ENCODE measurements at regions not wholly inside any gene's neighbourhood (a gene's known extent, or its start where the extent isn't known, plus 50 kb on each side); places are given as distances from the start of the nearest gene placed in this dataset.
"Not testable (repeated sequence)": the region's sequence is repeated elsewhere in the genome, so short reads cannot be mapped to it uniquely, and the experiment has no call there.

DNA sequence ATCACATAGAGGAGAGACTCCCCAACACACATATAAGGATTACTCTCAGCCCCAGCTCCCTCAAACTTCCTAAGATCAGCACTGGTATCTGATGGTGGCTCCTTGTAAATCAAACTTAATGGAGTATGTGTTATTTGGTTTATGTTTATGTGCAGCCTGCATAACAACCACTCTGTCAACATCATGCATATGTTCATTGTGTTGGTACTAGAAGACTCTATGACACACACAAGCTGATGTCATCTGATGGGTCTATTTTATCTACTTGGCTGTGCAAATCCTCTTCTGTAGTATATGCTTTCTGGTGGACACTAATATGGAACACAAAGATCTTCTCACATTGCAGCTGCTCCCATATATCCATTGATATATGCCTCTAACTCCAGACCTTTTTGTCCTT, 134.0 kb upstream of the FAM174A start:
- H3K9me3 ChIP-seq, result no peaks in the 10 kb centered on the region
- H3K4me3 ChIP-seq, result no peak overlapping the region
- no peaks in the 10 kb centered on the region for H3K27me3 ChIP-seq
- no peak for TF ChIP-seq POLR2AphosphoS5 (IDR thresholded peaks at IDR 0.05)
- TF ChIP-seq POLR2A (IDR thresholded peaks at IDR 0.05), result no peak
- TF ChIP-seq CTCF (IDR thresholded peaks at IDR 0.05), result no peak
- no peak for TF ChIP-seq EP300 (IDR thresholded peaks at IDR 0.05)
- no peaks in the 10 kb centered on the region for H3K36me3 ChIP-seq
- no peaks in the 10 kb centered on the region for H3K4me1 ChIP-seq
- ATAC-seq, result no peak
- H3K27ac ChIP-seq, result no peak overlapping the region

GRCh38 chr5:100398815-100399214, 136.4 kb upstream of the FAM174A start:
- not testable (repeated sequence) for H3K9me3 ChIP-seq, H3K27ac ChIP-seq, H3K36me3 ChIP-seq, H3K4me1 ChIP-seq, ATAC-seq, H3K27me3 ChIP-seq, H3K4me3 ChIP-seq
- WGBS, 2 donors (ENCODE audit: low coverage in 1 of 2), result 16 to 60% methylated on average over 3 of the region's 3 CpGs

DNA sequence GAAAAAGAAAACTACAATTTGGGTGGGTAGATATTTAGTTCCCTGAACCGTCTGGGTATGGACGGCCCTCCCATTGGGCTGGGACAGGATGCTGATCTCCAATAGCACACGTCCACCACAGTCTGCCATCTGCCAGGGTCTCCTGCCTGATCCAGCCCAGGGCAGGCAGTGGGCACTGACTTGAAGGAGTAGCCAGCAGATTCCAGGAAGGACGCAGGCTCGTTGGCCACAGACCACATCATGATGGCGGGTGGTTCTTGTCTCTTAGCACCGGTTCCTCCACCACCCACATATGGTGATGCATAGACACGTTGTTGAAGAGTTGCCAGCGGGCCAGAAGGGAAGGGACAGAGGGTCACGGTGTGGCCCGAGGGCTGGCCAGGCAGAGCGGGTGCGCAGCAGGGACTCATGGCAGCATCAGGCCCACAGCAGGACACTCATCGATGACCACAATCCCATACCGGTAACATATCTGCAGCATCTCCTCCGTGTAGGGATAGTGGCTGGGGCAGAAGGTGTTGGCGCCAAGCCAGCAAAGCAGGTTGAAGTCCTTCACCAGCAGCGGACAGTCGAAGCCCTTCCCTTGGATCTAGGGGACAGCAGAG, 155.8 kb upstream of the FAM174A start:
- not testable (repeated sequence) for H3K4me1 ChIP-seq, H3K36me3 ChIP-seq, H3K4me3 ChIP-seq, H3K27me3 ChIP-seq, H3K9me3 ChIP-seq, H3K27ac ChIP-seq
- peak; percentile 53 for ATAC-seq
- no CpG with 5 or more reads among the region's 19 CpGs for WGBS, 2 donors (ENCODE audit: low coverage in 1 of 2)

DNA sequence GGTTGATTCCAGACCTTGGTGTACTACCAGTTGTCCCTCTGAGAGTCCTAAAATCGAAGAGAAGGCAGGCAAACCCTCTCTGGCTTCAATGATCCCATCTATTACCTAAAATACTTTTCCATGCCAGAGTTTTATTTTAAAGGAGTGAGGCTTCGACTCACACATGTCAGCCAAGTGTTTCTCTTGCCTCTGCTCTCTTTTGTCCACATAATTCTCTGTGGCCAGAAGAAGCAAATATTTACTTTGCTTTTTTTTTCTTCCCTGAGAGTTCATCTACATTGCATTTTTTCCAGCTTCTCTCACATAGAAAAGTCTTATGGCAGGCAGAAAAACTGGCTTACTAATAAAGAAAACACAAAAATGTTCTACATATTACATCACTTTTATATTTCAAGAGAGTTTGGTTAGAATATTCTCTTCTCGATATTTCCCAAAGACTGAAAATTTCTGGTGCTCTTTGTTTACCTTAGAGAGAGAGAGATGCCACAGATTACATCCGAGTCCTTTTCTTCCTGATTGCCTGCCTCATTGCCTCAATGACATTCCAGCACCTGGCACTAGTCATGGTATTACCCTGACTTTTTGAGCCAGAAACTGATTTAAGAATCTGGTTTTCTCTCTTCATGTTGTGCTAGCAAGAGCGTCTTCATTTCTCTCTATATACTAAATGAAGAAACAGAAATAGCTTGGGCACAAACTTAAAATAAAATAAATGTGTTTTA, 170.3 kb upstream of the FAM174A start:
- WGBS, 2 donors (ENCODE audit: low coverage in 1 of 2), result 55 to 59% methylated on average over 5 of the region's 5 CpGs
- H3K36me3 ChIP-seq, ATAC-seq: not testable (repeated sequence)

GRCh38 chr5:100364343-100364742, 170.8 kb upstream of the FAM174A start:
- H3K36me3 ChIP-seq, H3K4me3 ChIP-seq, ATAC-seq, H3K4me1 ChIP-seq, H3K27me3 ChIP-seq, H3K9me3 ChIP-seq, H3K27ac ChIP-seq: not testable (repeated sequence)

More for the DNA sequence above, 170.3 kb upstream of the FAM174A start:
- not testable (repeated sequence) for H3K27me3 ChIP-seq, H3K4me1 ChIP-seq, H3K4me3 ChIP-seq, H3K27ac ChIP-seq, H3K9me3 ChIP-seq

GRCh38 chr5:100359998-100360397, 175.2 kb upstream of the FAM174A start:
- H3K4me1 ChIP-seq, H3K9me3 ChIP-seq, H3K4me3 ChIP-seq, ATAC-seq, H3K36me3 ChIP-seq, H3K27ac ChIP-seq, H3K27me3 ChIP-seq: not testable (repeated sequence)
- whole genome bisulfite sequencing, 2 donors (ENCODE audit: low coverage in 1 of 2), result no CpG with 5 or more reads among the region's 1 CpG

DNA sequence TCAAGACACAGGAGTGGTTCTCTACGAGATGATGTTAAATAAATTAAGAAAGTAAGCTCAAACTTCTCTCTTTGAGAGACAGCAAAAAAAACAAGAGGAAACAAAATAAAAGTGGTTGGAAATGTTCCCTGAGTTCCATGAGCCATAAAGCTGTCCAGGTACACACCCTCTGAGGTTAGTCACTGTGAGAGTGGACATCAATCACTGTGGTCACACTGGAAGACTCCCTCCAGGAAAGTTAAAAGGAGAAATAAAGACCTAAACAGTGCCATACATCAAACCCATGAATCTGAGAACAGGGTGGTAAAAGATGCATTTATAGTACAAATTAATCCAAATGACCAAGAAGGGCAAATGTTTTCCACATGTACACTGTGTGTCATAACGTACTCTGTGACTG, 188.9 kb upstream of the FAM174A start:
- H3K9me3 ChIP-seq, H3K4me3 ChIP-seq, H3K27me3 ChIP-seq, ATAC-seq, H3K4me1 ChIP-seq, H3K27ac ChIP-seq, H3K36me3 ChIP-seq: not testable (repeated sequence)
- 67 to 71% methylated on average over 1 of the region's 2 CpGs for WGBS, 2 donors (ENCODE audit: low coverage in 1 of 2)

DNA sequence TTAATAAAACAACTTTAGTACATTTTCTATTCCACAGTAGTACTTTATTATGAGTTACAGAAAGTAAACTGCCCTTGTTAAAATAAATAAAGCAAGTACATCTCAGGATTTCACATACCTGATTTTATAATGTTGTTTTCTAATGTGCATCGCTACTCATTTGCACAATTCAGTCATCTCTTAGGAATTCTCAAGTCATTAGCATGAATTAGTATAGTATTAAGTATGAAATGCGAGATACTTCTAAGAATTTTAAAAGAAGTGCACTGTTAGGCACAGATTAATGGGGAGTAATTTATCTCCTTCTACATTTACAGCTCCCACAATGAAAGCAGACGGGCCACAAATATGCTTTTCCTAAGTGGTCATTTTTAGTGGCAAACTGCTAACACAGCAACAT, 193.7 kb upstream of the FAM174A start:
- no CpG with 5 or more reads among the region's 3 CpGs for WGBS, 2 donors (ENCODE audit: low coverage in 1 of 2)
- ATAC-seq, H3K36me3 ChIP-seq, H3K4me3 ChIP-seq, H3K27ac ChIP-seq, H3K27me3 ChIP-seq, H3K9me3 ChIP-seq, H3K4me1 ChIP-seq: not testable (repeated sequence)

DNA sequence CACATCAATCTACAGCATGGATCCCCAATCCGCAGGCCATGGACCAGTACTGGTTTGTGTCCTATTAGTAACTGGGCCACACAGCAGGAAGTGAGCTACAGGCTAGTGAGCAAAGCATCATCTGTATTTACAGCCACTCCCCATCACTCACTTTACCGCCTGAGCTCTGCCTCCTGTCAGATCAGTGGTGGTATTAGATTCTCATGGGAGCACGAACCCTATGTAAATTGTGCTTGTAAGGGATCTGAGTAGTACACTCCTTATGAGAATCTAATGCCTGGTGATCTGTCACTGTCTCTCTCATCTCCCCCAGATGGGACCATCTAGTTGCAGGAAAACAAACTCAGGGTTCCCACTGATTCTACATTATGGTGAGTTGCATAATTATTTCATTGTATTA, 212.7 kb upstream of the FAM174A start:
- Histone ChIP-seq H3K27ac (no peak overlapping the region), H3K4me1 (no peaks in the 10 kb centered on the region), H3K4me3 (no peak overlapping the region), H3K36me3 (no peaks in the 10 kb centered on the region), H3K9me3 (no peaks in the 10 kb centered on the region), H3K27me3 (no peaks in the 10 kb centered on the region)
- WGBS, 2 donors (ENCODE audit: low coverage in 1 of 2), result 57 to 71% methylated on average over 3 of the region's 3 CpGs
- TF ChIP-seq POLR2A (IDR thresholded peaks at IDR 0.05), result no peak
- TF ChIP-seq CTCF (IDR thresholded peaks at IDR 0.05), result no peak
- TF ChIP-seq POLR2AphosphoS5 (IDR thresholded peaks at IDR 0.05), result no peak
- no peak for TF ChIP-seq EP300 (IDR thresholded peaks at IDR 0.05)
- no peak for ATAC-seq
